ENCODE measurements at regions not wholly inside any gene's neighbourhood (a gene's known extent, or its start where the extent isn't known, plus 50 kb on each side); places are given as distances from the start of the nearest gene placed in this dataset.

GRCh38 chr4:11313157-11313943, 115.3 kb downstream of the HS3ST1 start:
- no peaks in the 10 kb centered on the region for H3K9me3 ChIP-seq
- DNase-seq (no peak), ATAC-seq (no peak)
- TF ChIP-seq CTCF (IDR thresholded peaks at IDR 0.05) (no peak), POLR2A (IDR thresholded peaks at IDR 0.05) (no peak)
- WGBS, 2 donors, result 55 to 59% methylated on average over 6 of the region's 6 CpGs
- intact Hi-C loops (cut with DNase I), result no loop called here
- H3K4me3 ChIP-seq, result no peak overlapping the region
- H3K36me3 ChIP-seq (replicated peaks in 1 of 2; ENCODE audit: insufficient read depth in 1 of 2, low read depth in 2 of 2), result no peaks in the 10 kb centered on the region
- no peaks in the 10 kb centered on the region for H3K27me3 ChIP-seq
- no peak overlapping the region for H3K27ac ChIP-seq
- H3K4me1 ChIP-seq, result no peaks in the 10 kb centered on the region

GRCh38 chr4:11312389-11312788, 116.3 kb downstream of the HS3ST1 start:
- H3K9me3 ChIP-seq, result peaks cover 0 to 4% (median 0%) of the 10 kb centered on the region in 3 donors
- no peak for ATAC-seq
- H3K27me3 ChIP-seq, result no peaks in the 10 kb centered on the region
- intact Hi-C loops (cut with DNase I), result no loop called here
- no peaks in the 10 kb centered on the region for H3K4me1 ChIP-seq
- no peak for TF ChIP-seq POLR2A (IDR thresholded peaks at IDR 0.05)
- no peak for TF ChIP-seq CTCF (IDR thresholded peaks at IDR 0.05)
- H3K27ac ChIP-seq, result no peak overlapping the region
- DNase-seq, result no peak
- no peaks in the 10 kb centered on the region for H3K36me3 ChIP-seq (replicated peaks in 1 of 2; ENCODE audit: insufficient read depth in 1 of 2, low read depth in 2 of 2)
- no peak overlapping the region for H3K4me3 ChIP-seq

GRCh38 chr4:11301075-11301660, 127.5 kb downstream of the HS3ST1 start:
- intact Hi-C loops (cut with DNase I), result no loop called here
- no peak overlapping the region for H3K27ac ChIP-seq
- H3K4me1 ChIP-seq, result no peaks in the 10 kb centered on the region
- no peak for TF ChIP-seq POLR2A (IDR thresholded peaks at IDR 0.05)
- TF ChIP-seq CTCF (IDR thresholded peaks at IDR 0.05), result no peak
- DNase-seq (no peak), ATAC-seq (no peak)
- H3K27me3 ChIP-seq, result no peaks in the 10 kb centered on the region
- H3K36me3 ChIP-seq (replicated peaks in 1 of 2; ENCODE audit: insufficient read depth in 1 of 2, low read depth in 2 of 2), result no peaks in the 10 kb centered on the region
- no peak overlapping the region for H3K4me3 ChIP-seq
- 49 to 50% methylated on average over 4 of the region's 4 CpGs for WGBS, 2 donors
- H3K9me3 ChIP-seq, result no peaks in the 10 kb centered on the region

GRCh38 chr4:11299836-11300235, 128.9 kb downstream of the HS3ST1 start:
- Histone ChIP-seq H3K4me1 (no peaks in the 10 kb centered on the region), H3K4me3 (no peak overlapping the region), H3K36me3 (replicated peaks in 1 of 2; ENCODE audit: insufficient read depth in 1 of 2, low read depth in 2 of 2) (no peaks in the 10 kb centered on the region), H3K27ac (no peak overlapping the region), H3K27me3 (no peaks in the 10 kb centered on the region), H3K9me3 (no peaks in the 10 kb centered on the region)
- intact Hi-C loops (cut with DNase I), result no loop called here
- whole genome bisulfite sequencing, 2 donors, result 41 to 46% methylated on average over 5 of the region's 5 CpGs
- DNase-seq (no peak), ATAC-seq (no peak)
- TF ChIP-seq POLR2A (IDR thresholded peaks at IDR 0.05), result no peak
- no peak for TF ChIP-seq CTCF (IDR thresholded peaks at IDR 0.05)

- ATAC-seq (no peak), DNase-seq (no peak)
- TF ChIP-seq CTCF (IDR thresholded peaks at IDR 0.05) (no peak), POLR2A (IDR thresholded peaks at IDR 0.05) (no peak)
- no peaks in the 10 kb centered on the region for H3K36me3 ChIP-seq (replicated peaks in 1 of 2; ENCODE audit: insufficient read depth in 1 of 2, low read depth in 2 of 2)
- H3K4me1 ChIP-seq, result no peaks in the 10 kb centered on the region
- no peak overlapping the region for H3K4me3 ChIP-seq
- no peak overlapping the region for H3K27ac ChIP-seq
- WGBS, 2 donors, result 67 to 69% methylated on average over 6 of the region's 6 CpGs
- no peaks in the 10 kb centered on the region for H3K27me3 ChIP-seq
- H3K9me3 ChIP-seq, result no peaks in the 10 kb centered on the region
- intact Hi-C loops (cut with DNase I), result no loop called here
These were observed 129.7 kb downstream of the HS3ST1 start for GRCh38 chr4:11299016-11299415.

All from body of pancreas (tissue), 4 donors.